ENCODE measurements at regions not wholly inside any gene's neighbourhood (a gene's known extent, or its start where the extent isn't known, plus 50 kb on each side); places are given as distances from the start of the nearest gene placed in this dataset.

DNA sequence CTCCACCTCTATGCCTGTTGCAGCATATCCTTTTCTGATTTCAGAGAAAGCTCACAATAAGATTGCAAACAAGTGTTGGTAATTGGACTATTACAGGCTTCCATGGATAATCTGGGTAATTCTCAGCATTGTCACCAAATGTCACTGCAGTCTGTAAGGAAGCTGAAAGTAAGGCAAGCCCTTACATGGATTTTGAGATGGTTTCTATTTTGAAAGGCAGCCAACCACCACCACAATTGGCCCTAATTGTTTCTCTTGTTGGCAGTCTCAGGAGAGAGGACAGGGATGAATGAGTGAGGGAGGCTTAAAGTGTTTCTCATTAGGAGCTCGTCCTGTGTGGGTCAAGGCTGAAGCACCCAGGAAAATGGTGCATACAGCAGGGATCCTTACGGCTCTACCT is 879.9 kb downstream of the TUSC7 start:
- Histone ChIP-seq H3K9me3 (ENCODE audit: control insufficient read depth in 5 of 5, low read length in 5 of 5) (no peaks in the 10 kb centered on the region), H3K4me3 (ENCODE audit: low read depth in 1 of 5, low read length in 5 of 5) (no peak overlapping the region), H3K27ac (ENCODE audit: low read depth, low read length) (no peak overlapping the region), H3K36me3 (ENCODE audit: control insufficient read depth in 5 of 5, insufficient read depth in 5 of 5, low read length in 5 of 5) (no peaks in the 10 kb centered on the region), H3K27me3 (ENCODE audit: control insufficient read depth in 5 of 5, insufficient read depth in 4 of 5, low read length in 5 of 5) (no peaks in the 10 kb centered on the region), H3K4me1 (ENCODE audit: control insufficient read depth in 5 of 5, insufficient read depth in 5 of 5, low read length in 5 of 5) (no peaks in the 10 kb centered on the region), H3K9ac (ENCODE audit: low read length in 5 of 5) (no peak overlapping the region)

DNA sequence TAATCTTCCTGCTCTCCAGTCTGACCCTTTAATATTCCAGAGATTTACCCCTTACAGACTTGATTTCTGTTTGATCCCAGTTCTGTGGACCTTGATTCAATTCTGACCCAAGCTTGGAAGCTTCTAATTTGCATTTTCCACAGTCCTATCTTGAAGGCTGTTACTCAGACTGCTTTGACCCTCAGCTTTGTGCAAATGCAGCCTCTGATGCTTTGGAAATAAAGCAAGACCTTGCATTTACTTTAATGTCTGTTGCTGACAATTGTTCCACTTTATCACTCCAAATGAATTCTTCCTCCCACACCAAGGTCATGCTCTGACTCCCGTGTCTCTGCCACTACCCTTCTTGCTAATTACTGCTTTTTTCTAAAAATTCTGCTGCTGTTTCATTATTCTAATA is 886.0 kb downstream of the TUSC7 start:
- Histone ChIP-seq H3K9ac (ENCODE audit: low read length in 5 of 5) (no peak overlapping the region), H3K27ac (ENCODE audit: low read depth, low read length) (no peak overlapping the region), H3K36me3 (ENCODE audit: control insufficient read depth in 5 of 5, insufficient read depth in 5 of 5, low read length in 5 of 5) (no peaks in the 10 kb centered on the region), H3K4me1 (ENCODE audit: control insufficient read depth in 5 of 5, insufficient read depth in 5 of 5, low read length in 5 of 5) (no peaks in the 10 kb centered on the region), H3K9me3 (ENCODE audit: control insufficient read depth in 5 of 5, low read length in 5 of 5) (no peaks in the 10 kb centered on the region), H3K4me3 (ENCODE audit: low read depth in 1 of 5, low read length in 5 of 5) (no peak overlapping the region), H3K27me3 (ENCODE audit: control insufficient read depth in 5 of 5, insufficient read depth in 4 of 5, low read length in 5 of 5) (peaks cover 0 to 2% (median 0%) of the 10 kb centered on the region in 5 donors)

- peaks cover 0 to 2% (median 0%) of the 10 kb centered on the region in 5 donors for H3K27me3 ChIP-seq (ENCODE audit: control insufficient read depth in 5 of 5, insufficient read depth in 4 of 5, low read length in 5 of 5)
- no peak overlapping the region for H3K9ac ChIP-seq (ENCODE audit: low read length in 5 of 5)
- no peaks in the 10 kb centered on the region for H3K36me3 ChIP-seq (ENCODE audit: control insufficient read depth in 5 of 5, insufficient read depth in 5 of 5, low read length in 5 of 5)
- no peak overlapping the region for H3K27ac ChIP-seq (ENCODE audit: low read depth, low read length)
- no peaks in the 10 kb centered on the region for H3K9me3 ChIP-seq (ENCODE audit: control insufficient read depth in 5 of 5, low read length in 5 of 5)
- H3K4me1 ChIP-seq (ENCODE audit: control insufficient read depth in 5 of 5, insufficient read depth in 5 of 5, low read length in 5 of 5), result no peaks in the 10 kb centered on the region
- no peak overlapping the region for H3K4me3 ChIP-seq (ENCODE audit: low read depth in 1 of 5, low read length in 5 of 5)
Observed at GRCh38 chr3:117596503-117596902, 886.9 kb downstream of the TUSC7 start.

DNA sequence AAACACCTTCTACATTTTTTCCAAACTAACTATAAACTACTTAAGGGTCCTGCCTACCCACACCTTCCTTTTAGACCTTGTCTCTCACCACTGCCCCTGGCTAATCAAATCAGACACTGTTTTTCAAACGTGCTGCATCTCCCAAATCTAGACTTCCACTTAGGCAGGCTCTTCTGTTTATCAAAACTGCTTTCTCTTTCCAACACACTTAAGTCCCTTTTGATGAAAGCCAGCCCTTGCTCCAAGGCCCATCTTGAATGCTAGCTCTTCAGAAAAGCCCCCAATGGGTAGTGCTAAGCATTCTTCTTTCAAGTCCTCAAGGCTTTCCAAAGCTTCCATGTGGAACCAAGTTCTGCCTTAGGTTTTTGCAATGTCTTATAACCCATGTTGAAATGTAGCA is 888.3 kb downstream of the TUSC7 start:
- Histone ChIP-seq H3K27me3 (ENCODE audit: control insufficient read depth in 5 of 5, insufficient read depth in 4 of 5, low read length in 5 of 5) (peaks cover 0 to 2% (median 0%) of the 10 kb centered on the region in 5 donors), H3K9ac (ENCODE audit: low read length in 5 of 5) (no peak overlapping the region), H3K27ac (ENCODE audit: low read depth, low read length) (no peak overlapping the region), H3K36me3 (ENCODE audit: control insufficient read depth in 5 of 5, insufficient read depth in 5 of 5, low read length in 5 of 5) (no peaks in the 10 kb centered on the region), H3K4me3 (ENCODE audit: low read depth in 1 of 5, low read length in 5 of 5) (no peak overlapping the region), H3K9me3 (ENCODE audit: control insufficient read depth in 5 of 5, low read length in 5 of 5) (no peaks in the 10 kb centered on the region), H3K4me1 (ENCODE audit: control insufficient read depth in 5 of 5, insufficient read depth in 5 of 5, low read length in 5 of 5) (peaks cover 0 to 2% (median 0%) of the 10 kb centered on the region in 5 donors)

GRCh38 chr3:117600112-117600511 is 890.5 kb downstream of the TUSC7 start:
- peaks cover 0 to 2% (median 0%) of the 10 kb centered on the region in 5 donors for H3K27me3 ChIP-seq (ENCODE audit: control insufficient read depth in 5 of 5, insufficient read depth in 4 of 5, low read length in 5 of 5)
- H3K36me3 ChIP-seq (ENCODE audit: control insufficient read depth in 5 of 5, insufficient read depth in 5 of 5, low read length in 5 of 5), result no peaks in the 10 kb centered on the region
- H3K4me1 ChIP-seq (ENCODE audit: control insufficient read depth in 5 of 5, insufficient read depth in 5 of 5, low read length in 5 of 5), result peaks cover 0 to 2% (median 0%) of the 10 kb centered on the region in 5 donors
- H3K4me3 ChIP-seq (ENCODE audit: low read depth in 1 of 5, low read length in 5 of 5), result no peak overlapping the region
- H3K9me3 ChIP-seq (ENCODE audit: control insufficient read depth in 5 of 5, low read length in 5 of 5), result no peaks in the 10 kb centered on the region
- no peak overlapping the region for H3K9ac ChIP-seq (ENCODE audit: low read length in 5 of 5)
- no peak overlapping the region for H3K27ac ChIP-seq (ENCODE audit: low read depth, low read length)

GRCh38 chr3:117600666-117601065 is 891.1 kb downstream of the TUSC7 start:
- Histone ChIP-seq H3K4me3 (ENCODE audit: low read depth in 1 of 5, low read length in 5 of 5) (no peak overlapping the region), H3K4me1 (ENCODE audit: control insufficient read depth in 5 of 5, insufficient read depth in 5 of 5, low read length in 5 of 5) (peaks cover 0 to 2% (median 0%) of the 10 kb centered on the region in 5 donors), H3K27ac (ENCODE audit: low read depth, low read length) (no peak overlapping the region), H3K9ac (ENCODE audit: low read length in 5 of 5) (no peak overlapping the region), H3K27me3 (ENCODE audit: control insufficient read depth in 5 of 5, insufficient read depth in 4 of 5, low read length in 5 of 5) (peaks cover 0 to 2% (median 0%) of the 10 kb centered on the region in 5 donors), H3K9me3 (ENCODE audit: control insufficient read depth in 5 of 5, low read length in 5 of 5) (no peaks in the 10 kb centered on the region), H3K36me3 (ENCODE audit: control insufficient read depth in 5 of 5, insufficient read depth in 5 of 5, low read length in 5 of 5) (no peaks in the 10 kb centered on the region)

GRCh38 chr3:117602058-117602644 is 892.6 kb downstream of the TUSC7 start:
- peaks cover 0 to 2% (median 0%) of the 10 kb centered on the region in 5 donors for H3K4me1 ChIP-seq (ENCODE audit: control insufficient read depth in 5 of 5, insufficient read depth in 5 of 5, low read length in 5 of 5)
- H3K9me3 ChIP-seq (ENCODE audit: control insufficient read depth in 5 of 5, low read length in 5 of 5), result no peaks in the 10 kb centered on the region
- no peak overlapping the region for H3K9ac ChIP-seq (ENCODE audit: low read length in 5 of 5)
- H3K27me3 ChIP-seq (ENCODE audit: control insufficient read depth in 5 of 5, insufficient read depth in 4 of 5, low read length in 5 of 5), result peaks cover 0 to 2% (median 0%) of the 10 kb centered on the region in 5 donors
- no peak overlapping the region for H3K4me3 ChIP-seq (ENCODE audit: low read depth in 1 of 5, low read length in 5 of 5)
- no peak overlapping the region for H3K27ac ChIP-seq (ENCODE audit: low read depth, low read length)
- no peaks in the 10 kb centered on the region for H3K36me3 ChIP-seq (ENCODE audit: control insufficient read depth in 5 of 5, insufficient read depth in 5 of 5, low read length in 5 of 5)

DNA sequence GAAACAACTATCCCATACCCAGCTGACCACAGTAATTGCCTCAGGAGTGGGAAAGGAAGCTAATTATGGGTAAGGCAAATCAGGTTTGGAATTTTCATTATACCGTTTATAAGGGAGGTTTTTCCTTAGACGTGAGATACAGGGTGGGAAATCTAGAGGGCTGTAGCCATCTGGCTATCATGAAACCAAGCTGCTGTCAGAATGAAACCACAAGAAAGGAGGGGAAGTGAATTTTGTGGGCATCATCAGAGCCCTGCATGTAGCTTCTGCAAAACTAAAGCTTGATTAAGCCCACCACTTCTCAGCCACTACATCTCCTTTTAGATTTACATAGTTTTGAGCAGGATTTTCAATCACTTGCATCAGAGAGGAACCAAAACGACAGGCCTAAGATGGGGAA is 893.5 kb downstream of the TUSC7 start:
- Histone ChIP-seq H3K4me1 (ENCODE audit: control insufficient read depth in 5 of 5, insufficient read depth in 5 of 5, low read length in 5 of 5) (peaks cover 0 to 2% (median 0%) of the 10 kb centered on the region in 5 donors), H3K27ac (ENCODE audit: low read depth, low read length) (no peak overlapping the region), H3K4me3 (ENCODE audit: low read depth in 1 of 5, low read length in 5 of 5) (no peak overlapping the region), H3K9ac (ENCODE audit: low read length in 5 of 5) (no peak overlapping the region), H3K36me3 (ENCODE audit: control insufficient read depth in 5 of 5, insufficient read depth in 5 of 5, low read length in 5 of 5) (no peaks in the 10 kb centered on the region), H3K9me3 (ENCODE audit: control insufficient read depth in 5 of 5, low read length in 5 of 5) (no peaks in the 10 kb centered on the region), H3K27me3 (ENCODE audit: control insufficient read depth in 5 of 5, insufficient read depth in 4 of 5, low read length in 5 of 5) (peaks cover 0 to 2% (median 0%) of the 10 kb centered on the region in 5 donors)

DNA sequence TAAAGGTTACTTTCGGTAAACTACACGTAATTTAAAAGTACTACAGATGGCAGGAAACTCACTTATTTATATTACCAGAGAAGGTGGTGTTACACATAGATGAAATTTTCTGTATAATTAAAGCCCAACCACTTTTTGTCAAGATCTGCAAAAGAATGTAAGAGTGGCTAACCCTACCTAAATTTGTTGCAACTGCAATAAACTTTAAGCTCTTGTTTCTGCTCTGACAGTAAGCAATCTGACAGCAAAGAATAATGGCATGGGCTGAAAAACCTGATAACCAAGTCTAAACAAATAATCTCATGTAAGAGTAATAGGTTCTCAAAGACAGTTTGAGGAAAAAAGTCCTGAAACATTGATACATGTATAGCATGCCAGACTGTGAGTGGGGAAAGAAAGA is 897.3 kb downstream of the TUSC7 start:
- H3K4me1 ChIP-seq (ENCODE audit: control insufficient read depth in 5 of 5, insufficient read depth in 5 of 5, low read length in 5 of 5), result peaks cover 0 to 9% (median 0%) of the 10 kb centered on the region in 5 donors
- no peak overlapping the region for H3K9ac ChIP-seq (ENCODE audit: low read length in 5 of 5)
- H3K27ac ChIP-seq (ENCODE audit: low read depth, low read length), result no peak overlapping the region
- H3K9me3 ChIP-seq (ENCODE audit: control insufficient read depth in 5 of 5, low read length in 5 of 5), result peaks cover 0 to 4% (median 0%) of the 10 kb centered on the region in 5 donors
- no peaks in the 10 kb centered on the region for H3K36me3 ChIP-seq (ENCODE audit: control insufficient read depth in 5 of 5, insufficient read depth in 5 of 5, low read length in 5 of 5)
- H3K4me3 ChIP-seq (ENCODE audit: low read depth in 1 of 5, low read length in 5 of 5), result no peak overlapping the region
- no peaks in the 10 kb centered on the region for H3K27me3 ChIP-seq (ENCODE audit: control insufficient read depth in 5 of 5, insufficient read depth in 4 of 5, low read length in 5 of 5)

DNA sequence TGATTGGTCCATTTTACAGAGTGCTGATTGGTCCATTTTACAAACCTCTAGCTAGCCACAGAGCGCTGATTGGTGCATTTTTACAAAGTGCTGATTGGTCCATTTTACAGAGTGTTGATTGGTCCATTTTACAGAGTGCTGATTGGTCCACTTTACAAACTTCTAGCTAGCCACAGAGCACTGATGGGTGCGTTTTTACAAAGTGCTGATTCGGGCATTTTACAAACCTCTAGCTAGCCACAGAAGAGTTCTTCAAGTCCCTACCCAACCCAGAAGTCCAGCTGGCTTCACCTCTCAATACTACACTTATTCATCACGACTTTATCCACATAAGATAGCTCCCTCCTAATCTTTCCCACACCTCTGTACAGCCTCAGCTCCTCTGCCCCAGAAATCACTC is 899.8 kb downstream of the TUSC7 start:
- Histone ChIP-seq H3K36me3 (ENCODE audit: control insufficient read depth in 5 of 5, insufficient read depth in 5 of 5, low read length in 5 of 5) (no peaks in the 10 kb centered on the region), H3K9me3 (ENCODE audit: control insufficient read depth in 5 of 5, low read length in 5 of 5) (peaks cover 0 to 4% (median 0%) of the 10 kb centered on the region in 5 donors), H3K4me3 (ENCODE audit: low read depth in 1 of 5, low read length in 5 of 5) (no peak overlapping the region), H3K9ac (ENCODE audit: low read length in 5 of 5) (no peak overlapping the region), H3K27ac (ENCODE audit: low read depth, low read length) (no peak overlapping the region), H3K27me3 (ENCODE audit: control insufficient read depth in 5 of 5, insufficient read depth in 4 of 5, low read length in 5 of 5) (no peaks in the 10 kb centered on the region), H3K4me1 (ENCODE audit: control insufficient read depth in 5 of 5, insufficient read depth in 5 of 5, low read length in 5 of 5) (peaks cover 0 to 6% (median 0%) of the 10 kb centered on the region in 5 donors)

Data from subcutaneous abdominal adipose tissue (tissue), 5 donors.